ENCODE measurements at regions not wholly inside any gene's neighbourhood (a gene's known extent, or its start where the extent isn't known, plus 50 kb on each side); places are given as distances from the start of the nearest gene placed in this dataset.
A peak's percentile ranks its signal among the peaks of the same experiment; 100 is the strongest.

DNA sequence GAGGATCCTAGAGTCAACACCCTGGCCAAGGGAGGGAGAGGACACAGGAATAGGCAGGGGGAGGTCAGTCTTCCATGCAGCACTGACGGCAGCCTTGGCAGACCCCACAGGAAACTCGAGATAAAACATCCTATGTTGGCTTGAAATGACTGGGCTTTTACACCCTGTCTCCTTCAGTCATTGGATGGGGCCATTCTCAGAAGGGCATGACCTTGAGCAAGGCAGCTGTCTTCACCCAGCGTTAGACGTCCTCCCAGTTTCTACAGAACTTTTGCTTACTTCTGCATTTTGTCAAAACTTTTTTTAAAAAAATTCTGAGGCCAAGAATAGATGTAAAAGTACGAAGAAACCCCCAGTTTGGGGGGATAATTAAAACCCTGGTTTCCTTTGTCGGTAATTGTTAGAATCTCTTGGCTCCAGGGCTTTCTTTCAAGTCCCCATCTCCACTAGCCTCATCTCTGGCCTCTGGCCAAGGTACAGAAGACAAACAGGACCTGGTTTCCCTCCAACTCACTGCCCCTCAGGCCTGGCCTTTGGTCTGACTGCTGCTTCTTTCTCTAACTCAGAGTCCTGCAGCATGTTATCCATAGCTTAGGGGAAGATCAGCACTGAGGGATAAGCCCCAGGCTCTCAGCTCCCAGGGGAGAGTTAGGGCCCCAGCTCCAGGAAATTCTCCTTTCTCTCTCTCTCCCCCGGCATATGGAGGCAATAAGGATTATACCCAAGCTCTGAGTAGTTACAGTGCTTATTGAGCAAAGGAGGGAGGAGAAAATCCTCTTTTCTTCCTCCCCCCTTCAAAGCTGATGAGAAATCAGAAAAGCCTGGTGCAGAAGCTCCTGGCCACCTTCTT, 51.6 kb upstream of the KCND3 start:
- TF ChIP-seq, protein P1, sequence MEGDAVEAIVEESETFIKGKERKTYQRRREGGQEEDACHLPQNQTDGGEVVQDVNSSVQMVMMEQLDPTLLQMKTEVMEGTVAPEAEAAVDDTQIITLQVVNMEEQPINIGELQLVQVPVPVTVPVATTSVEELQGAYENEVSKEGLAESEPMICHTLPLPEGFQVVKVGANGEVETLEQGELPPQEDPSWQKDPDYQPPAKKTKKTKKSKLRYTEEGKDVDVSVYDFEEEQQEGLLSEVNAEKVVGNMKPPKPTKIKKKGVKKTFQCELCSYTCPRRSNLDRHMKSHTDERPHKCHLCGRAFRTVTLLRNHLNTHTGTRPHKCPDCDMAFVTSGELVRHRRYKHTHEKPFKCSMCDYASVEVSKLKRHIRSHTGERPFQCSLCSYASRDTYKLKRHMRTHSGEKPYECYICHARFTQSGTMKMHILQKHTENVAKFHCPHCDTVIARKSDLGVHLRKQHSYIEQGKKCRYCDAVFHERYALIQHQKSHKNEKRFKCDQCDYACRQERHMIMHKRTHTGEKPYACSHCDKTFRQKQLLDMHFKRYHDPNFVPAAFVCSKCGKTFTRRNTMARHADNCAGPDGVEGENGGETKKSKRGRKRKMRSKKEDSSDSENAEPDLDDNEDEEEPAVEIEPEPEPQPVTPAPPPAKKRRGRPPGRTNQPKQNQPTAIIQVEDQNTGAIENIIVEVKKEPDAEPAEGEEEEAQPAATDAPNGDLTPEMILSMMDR (IDR thresholded peaks at IDR 0.05; ENCODE audit: control extremely low read depth, extremely low read depth) = no peak
- no peaks in the 10 kb centered on the region for H3K36me3 ChIP-seq (ENCODE audit: control insufficient read depth in 4 of 4, insufficient read depth in 4 of 4, low read length in 4 of 4)
- no peak overlapping the region for H3K27ac ChIP-seq (ENCODE audit: low read depth in 1 of 2, low read length in 1 of 2)
- ATAC-seq (ENCODE audit: insufficient read depth, low FRiP score) (no peak), DNase-seq (peak; percentile 38 to 60 (median 60))
- H3K9me3 ChIP-seq (ENCODE audit: control insufficient read depth in 4 of 4, insufficient read depth in 3 of 4, low read length in 3 of 4) = no peaks in the 10 kb centered on the region
- H3K4me3 ChIP-seq = no peak overlapping the region
- 27 to 40% methylated on average over 7 of the region's 7 CpGs for WGBS, 2 donors
- H3K27me3 ChIP-seq (ENCODE audit: control insufficient read depth in 3 of 3, insufficient read depth in 3 of 3, low read length in 2 of 3) = peaks cover 0 to 3% (median 0%) of the 10 kb centered on the region in 3 donors
- H3K4me1 ChIP-seq (ENCODE audit: control insufficient read depth in 5 of 5, insufficient read depth in 5 of 5, low read length in 5 of 5) = peaks cover 0 to 10% (median 0%) of the 10 kb centered on the region in 5 donors
- no peak overlapping the region for H3K9ac ChIP-seq (ENCODE audit: insufficient read depth in 1 of 2, low read length in 2 of 2)

DNA sequence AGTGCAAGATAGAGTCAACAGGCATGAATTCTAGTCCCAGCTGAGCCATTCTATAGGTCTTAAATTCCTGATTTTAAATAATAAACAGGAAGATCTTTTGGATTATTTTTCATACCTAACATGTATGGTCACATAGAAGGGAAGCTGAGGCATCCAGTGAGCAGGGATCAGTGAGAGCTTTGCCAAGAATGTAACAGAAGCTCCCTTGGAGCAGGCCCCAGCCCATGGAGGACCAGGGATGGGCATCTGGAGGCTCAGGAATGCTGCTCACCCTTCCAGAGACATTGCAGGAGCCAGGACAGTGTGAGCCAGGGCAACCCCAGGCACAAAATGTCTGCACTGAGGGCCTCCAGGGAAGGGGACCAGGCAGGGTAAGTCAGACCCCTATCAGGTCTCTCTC, 54.4 kb upstream of the KCND3 start:
- TF ChIP-seq, protein P1 (IDR thresholded peaks at IDR 0.05; ENCODE audit: control extremely low read depth, extremely low read depth) = no peak
- no peak overlapping the region for H3K27ac ChIP-seq (ENCODE audit: low read depth in 1 of 2, low read length in 1 of 2)

DNA sequence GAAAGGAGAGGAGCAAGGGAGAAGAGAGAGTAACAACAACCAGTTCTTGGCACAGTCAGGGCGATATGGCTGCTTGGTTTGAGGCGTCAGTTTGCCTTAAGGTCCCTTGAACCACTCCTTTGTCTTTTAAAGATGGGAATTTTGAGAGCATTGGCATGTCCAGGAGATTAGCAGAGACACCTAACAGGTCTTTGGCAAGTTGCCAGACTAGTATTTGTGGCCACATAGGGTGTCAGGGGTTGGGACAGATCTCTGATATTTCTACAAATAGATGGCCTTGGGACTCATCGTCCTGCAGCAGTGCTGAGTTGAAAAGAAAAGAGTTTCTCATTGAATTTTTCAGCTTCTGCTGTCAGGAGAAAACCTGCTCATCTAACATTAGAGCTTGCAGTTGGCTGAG, 55.3 kb upstream of the KCND3 start:
- ATAC-seq (ENCODE audit: insufficient read depth, low FRiP score) (no peak), DNase-seq (no peak)
- TF ChIP-seq, protein P1 (IDR thresholded peaks at IDR 0.05; ENCODE audit: control extremely low read depth, extremely low read depth) = no peak
- Histone ChIP-seq H3K27ac (ENCODE audit: low read depth in 1 of 2, low read length in 1 of 2) (no peak overlapping the region), H3K9ac (ENCODE audit: insufficient read depth in 1 of 2, low read length in 2 of 2) (no peak overlapping the region), H3K4me3 (no peak overlapping the region), H3K4me1 (ENCODE audit: control insufficient read depth in 5 of 5, insufficient read depth in 5 of 5, low read length in 5 of 5) (peaks cover 0 to 10% (median 0%) of the 10 kb centered on the region in 5 donors), H3K27me3 (ENCODE audit: control insufficient read depth in 3 of 3, insufficient read depth in 3 of 3, low read length in 2 of 3) (peaks cover 0 to 3% (median 0%) of the 10 kb centered on the region in 3 donors), H3K36me3 (ENCODE audit: control insufficient read depth in 4 of 4, insufficient read depth in 4 of 4, low read length in 4 of 4) (no peaks in the 10 kb centered on the region), H3K9me3 (ENCODE audit: control insufficient read depth in 4 of 4, insufficient read depth in 3 of 4, low read length in 3 of 4) (no peaks in the 10 kb centered on the region)
- WGBS, 2 donors = 79 to 87% methylated on average over 3 of the region's 3 CpGs

More for the DNA sequence above, 54.4 kb upstream of the KCND3 start:
- no peak overlapping the region for H3K9ac ChIP-seq (ENCODE audit: insufficient read depth in 1 of 2, low read length in 2 of 2)
- H3K4me1 ChIP-seq (ENCODE audit: control insufficient read depth in 5 of 5, insufficient read depth in 5 of 5, low read length in 5 of 5) = peaks cover 0 to 10% (median 0%) of the 10 kb centered on the region in 5 donors
- DNase-seq = no peak
- no peaks in the 10 kb centered on the region for H3K36me3 ChIP-seq (ENCODE audit: control insufficient read depth in 4 of 4, insufficient read depth in 4 of 4, low read length in 4 of 4)
- no peak for ATAC-seq (ENCODE audit: insufficient read depth, low FRiP score)
- no peak overlapping the region for H3K4me3 ChIP-seq
- peaks cover 0 to 3% (median 0%) of the 10 kb centered on the region in 3 donors for H3K27me3 ChIP-seq (ENCODE audit: control insufficient read depth in 3 of 3, insufficient read depth in 3 of 3, low read length in 2 of 3)
- no peaks in the 10 kb centered on the region for H3K9me3 ChIP-seq (ENCODE audit: control insufficient read depth in 4 of 4, insufficient read depth in 3 of 4, low read length in 3 of 4)
